Suprapubic skin (tissue), 4 donors: ENCODE measurements at regions not wholly inside any gene's neighbourhood (a gene's known extent, or its start where the extent isn't known, plus 50 kb on each side); places are given as distances from the start of the nearest gene placed in this dataset.
A peak's percentile ranks its signal among the peaks of the same experiment; 100 is the strongest.

Experiments used
- DNase-seq, 2 donors: peaks; one replicate each; pipeline ENCODE4 v3.0.0-alpha.2; 2019; ENCODE audit warnings: low spot score in 2 of 2
- H3K27ac ChIP-seq: fragments of 200-600 bp; sonication (generic); one replicate; pipeline ENCODE4 v1.5.1; 2019
- H3K27me3 ChIP-seq: fragments of 200-600 bp; sonication (generic); one replicate; pipeline ENCODE4 v1.5.1; 2019
- H3K36me3 ChIP-seq: fragments of 200-600 bp; sonication (generic); one replicate; pipeline ENCODE4 v1.5.1; 2019
- H3K4me1 ChIP-seq: fragments of 200-600 bp; sonication (generic); one replicate; pipeline ENCODE4 v1.5.1; 2019
- H3K4me3 ChIP-seq: fragments of 200-600 bp; sonication (generic); one replicate; pipeline ENCODE4 v1.5.1; 2019; ENCODE audit warnings: mild to moderate bottlenecking
- H3K9me3 ChIP-seq: fragments of 200-600 bp; sonication (generic); one replicate; pipeline ENCODE4 v1.5.1; 2019
- CTCF ChIP-seq, 2 donors: fragments of 200-600 bp in 1 of 2; fragments of 450-650 bp in 1 of 2; sonication (generic) in 1 of 2; IDR thresholded peaks; one replicate each; pipeline ENCODE4 v1.5.1; 2016 to 2019; ENCODE audit warnings: antibody characterized with exemption in 2 of 2, mild to moderate bottlenecking in 1 of 2, moderate library complexity in 1 of 2
- EP300 ChIP-seq: sonication (generic); formaldehyde crosslinking; IDR thresholded peaks from one replicate; pipeline ENCODE4 v1.6.1; 2017; ENCODE audit warnings: antibody characterized with exemption
- POLR2A ChIP-seq, 2 donors: fragments of 450-650 bp; IDR thresholded peaks; one replicate each; pipeline ENCODE4 v1.6.1; 2017; ENCODE audit warnings: antibody characterized with exemption in 2 of 2, mild to moderate bottlenecking in 2 of 2, moderate library complexity in 2 of 2
- POLR2AphosphoS5 ChIP-seq, 3 donors: sonication (generic); formaldehyde crosslinking; IDR thresholded peaks; one replicate each; pipeline ENCODE4 v1.6.1; 2017; ENCODE audit warnings: antibody characterized with exemption in 3 of 3
- WGBS: methylation state at CpG from one replicate; pipeline ENCODE4 v1.1.5; 2018; 5-methylcytosine and 5-hydroxymethylcytosine counted together

DNA sequence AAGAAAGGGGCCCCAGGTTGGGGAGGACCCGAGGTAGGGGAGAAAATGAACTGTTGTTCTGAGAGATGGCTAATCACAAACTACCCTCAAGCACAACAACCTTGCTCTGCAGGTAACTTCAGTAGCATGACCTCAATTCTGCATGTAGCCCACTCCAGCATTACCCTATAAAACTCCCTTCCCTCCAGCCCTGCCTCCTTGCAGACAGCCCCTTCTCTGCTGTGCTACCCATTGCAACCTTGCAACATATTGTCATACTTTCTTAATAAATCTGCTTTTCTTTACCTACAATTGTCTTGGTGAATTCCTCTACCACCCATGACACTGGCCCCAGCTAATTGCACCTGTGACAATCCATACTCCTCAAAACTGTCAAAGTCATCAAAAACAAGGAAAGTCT, 428.9 kb downstream of the MATN1 start:
- WGBS = 78% methylated on average over 1 of the region's 1 CpG
- TF ChIP-seq EP300 (no peak), CTCF (IDR thresholded peaks at IDR 0.05) (no peak), POLR2AphosphoS5 (IDR thresholded peaks at IDR 0.05) (no peak), POLR2A (IDR thresholded peaks at IDR 0.05) (no peak)
- no peaks in the 10 kb centered on the region for H3K4me1 ChIP-seq
- H3K27me3 ChIP-seq = peaks cover 5% of the 10 kb centered on the region
- peak in 1 of 2 donors; percentile 35 for DNase-seq
- H3K9me3 ChIP-seq = no peaks in the 10 kb centered on the region
- H3K4me3 ChIP-seq = no peak overlapping the region
- H3K36me3 ChIP-seq = no peaks in the 10 kb centered on the region
- no peak overlapping the region for H3K27ac ChIP-seq

DNA sequence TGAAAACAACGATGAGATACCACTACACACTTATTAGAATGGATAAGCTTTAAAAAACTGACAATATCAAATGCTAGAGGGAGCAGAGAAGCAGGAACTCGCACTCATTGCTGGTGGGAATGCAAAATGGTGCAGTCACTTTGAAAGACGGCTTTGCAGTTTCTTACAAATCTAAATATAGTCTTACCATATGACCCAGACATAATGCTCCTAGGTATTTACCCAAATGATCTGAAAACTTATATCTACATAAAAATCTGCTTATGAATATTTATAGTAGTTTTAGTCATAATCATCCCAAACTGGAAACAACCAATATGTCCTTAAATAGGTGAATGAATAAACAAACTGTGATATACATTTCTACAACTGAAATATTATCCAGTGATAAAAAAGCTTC, 430.9 kb downstream of the MATN1 start:
- Histone ChIP-seq H3K27ac (no peak overlapping the region), H3K27me3 (peaks cover 7% of the 10 kb centered on the region), H3K9me3 (no peaks in the 10 kb centered on the region), H3K4me3 (no peak overlapping the region), H3K4me1 (no peaks in the 10 kb centered on the region), H3K36me3 (no peaks in the 10 kb centered on the region)
- WGBS = 80% methylated on average over 3 of the region's 3 CpGs
- no peak for DNase-seq
- TF ChIP-seq CTCF (IDR thresholded peaks at IDR 0.05) = no peak
- TF ChIP-seq POLR2A (IDR thresholded peaks at IDR 0.05) = no peak
- no peak for TF ChIP-seq EP300
- TF ChIP-seq POLR2AphosphoS5 (IDR thresholded peaks at IDR 0.05) = no peak

DNA sequence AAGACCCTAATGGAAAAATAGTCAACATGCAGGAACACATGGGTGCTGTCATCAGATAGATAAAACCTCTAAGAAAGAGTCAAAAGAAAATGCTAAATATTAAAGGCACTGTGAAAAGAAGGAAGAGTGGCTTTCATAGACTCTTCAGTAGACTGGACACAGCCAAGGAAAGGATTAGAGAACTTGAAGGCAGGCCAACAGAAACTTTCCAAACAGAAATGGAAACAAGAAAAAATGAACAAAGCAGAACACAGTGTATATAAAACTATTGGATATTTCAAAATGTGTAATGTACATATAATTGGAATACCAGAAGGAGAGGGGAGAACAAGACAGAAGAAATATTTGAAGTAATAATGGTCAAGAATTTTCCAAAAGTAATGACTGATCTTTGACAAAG, 431.9 kb downstream of the MATN1 start:
- H3K4me3 ChIP-seq = no peak overlapping the region
- DNase-seq = no peak
- no peak overlapping the region for H3K27ac ChIP-seq
- no peaks in the 10 kb centered on the region for H3K36me3 ChIP-seq
- H3K9me3 ChIP-seq = no peaks in the 10 kb centered on the region
- no peak for TF ChIP-seq CTCF (IDR thresholded peaks at IDR 0.05)
- TF ChIP-seq POLR2A (IDR thresholded peaks at IDR 0.05) = no peak
- TF ChIP-seq POLR2AphosphoS5 (IDR thresholded peaks at IDR 0.05) = no peak
- no peak for TF ChIP-seq EP300
- peaks cover 3% of the 10 kb centered on the region for H3K27me3 ChIP-seq
- no peaks in the 10 kb centered on the region for H3K4me1 ChIP-seq

GRCh38 chr1:30290581-30290980, 432.8 kb downstream of the MATN1 start:
- Histone ChIP-seq H3K27me3 (peaks cover 3% of the 10 kb centered on the region), H3K9me3 (no peaks in the 10 kb centered on the region), H3K4me3 (no peak overlapping the region), H3K36me3 (no peaks in the 10 kb centered on the region), H3K27ac (no peak overlapping the region), H3K4me1 (no peaks in the 10 kb centered on the region)
- TF ChIP-seq POLR2A (IDR thresholded peaks at IDR 0.05) (no peak), POLR2AphosphoS5 (IDR thresholded peaks at IDR 0.05) (no peak), EP300 (no peak), CTCF (IDR thresholded peaks at IDR 0.05) (no peak)
- 29% methylated on average over 1 of the region's 1 CpG for WGBS
- no peak for DNase-seq

GRCh38 chr1:30287976-30288375, 435.4 kb downstream of the MATN1 start:
- Histone ChIP-seq H3K27ac (no peak overlapping the region), H3K9me3 (no peaks in the 10 kb centered on the region), H3K36me3 (no peaks in the 10 kb centered on the region), H3K27me3 (peaks cover 3% of the 10 kb centered on the region), H3K4me3 (no peak overlapping the region), H3K4me1 (no peaks in the 10 kb centered on the region)
- TF ChIP-seq POLR2A (IDR thresholded peaks at IDR 0.05) = no peak
- no peak for TF ChIP-seq POLR2AphosphoS5 (IDR thresholded peaks at IDR 0.05)
- TF ChIP-seq EP300 = no peak
- TF ChIP-seq CTCF (IDR thresholded peaks at IDR 0.05) = no peak
- no peak for DNase-seq
- WGBS = 87% methylated on average over 8 of the region's 8 CpGs
